ENCODE measurements at regions not wholly inside any gene's neighbourhood (a gene's known extent, or its start where the extent isn't known, plus 50 kb on each side); places are given as distances from the start of the nearest gene placed in this dataset.

- TF ChIP-seq EZH2phosphoT487 (IDR thresholded peaks at IDR 0.05; ENCODE audit: insufficient read depth, low read depth) = no peak
- TF ChIP-seq EZH2 (IDR thresholded peaks at IDR 0.05; ENCODE audit: insufficient read depth, poor library complexity, severe bottlenecking) = no peak
These were observed 126.6 kb upstream of the GYPA start for GRCh38 chr4:144267084-144267483.
